AG04449 (cell line): ENCODE measurements at regions not wholly inside any gene's neighbourhood (a gene's known extent, or its start where the extent isn't known, plus 50 kb on each side); places are given as distances from the start of the nearest gene placed in this dataset.

Experiments used
- CTCF ChIA-PET: fragments of 350-600 bp; formaldehyde crosslinking; extraction: SDS; loops from one replicate; lab custom pipeline; 2021; ENCODE audit warnings: antibody characterized with exemption; lab: Yijun Ruan, JAX
- POLR2A ChIA-PET: fragments of 400-600, 350-600 bp; formaldehyde crosslinking; extraction: SDS; loops from one replicate; lab custom pipeline; 2020; ENCODE audit warnings: antibody characterized with exemption, inconsistent platforms; lab: Yijun Ruan, JAX
- DNase-seq: peaks from one replicate; pipeline ENCODE4 v3.0.0-alpha.2; 2010; ENCODE audit warnings: low read depth, low spot score
- H3K4me3 ChIP-seq: 2 replicates; pipeline ENCODE4 v1.5.1; 2011; ENCODE audit warnings: low read depth, mild to moderate bottlenecking, control low read depth, low read length
- CTCF ChIP-seq: IDR thresholded peaks from one replicate; pipeline ENCODE4 v1.5.1; 2011; ENCODE audit warnings: mild to moderate bottlenecking, moderate library complexity, low read length, control low read depth, inconsistent platforms; ENCODE audit not compliant: insufficient read depth; ENCODE audit errors: missing control alignments

GRCh38 chr17:72011561-72011960, 109.3 kb upstream of the SOX9 start:
- CTCF ChIA-PET = interaction anchor here (0.7 kb wide), 1 partner anchor 96 kb away, joined by 3 read pairs; no protein-coding TSS in a partner anchor
- POLR2A ChIA-PET = no interaction called here
- DNase-seq = no peak
- no peak for TF ChIP-seq CTCF
- H3K4me3 ChIP-seq = no peak overlapping the region

- no peak overlapping the region for H3K4me3 ChIP-seq
- ChIA-PET POLR2A (no interaction called here), CTCF (no interaction called here)
- DNase-seq = no peak
- TF ChIP-seq CTCF = no peak
Measured at GRCh38 chr17:72021417-72022041, 99.3 kb upstream of the SOX9 start.

- DNase-seq = no peak
- no peak for TF ChIP-seq CTCF
- POLR2A ChIA-PET = no interaction called here
- CTCF ChIA-PET = no interaction called here
- H3K4me3 ChIP-seq = no peak overlapping the region
Measured at GRCh38 chr17:72022328-72023275, 98.2 kb upstream of the SOX9 start.

- TF ChIP-seq CTCF = no peak
- ChIA-PET CTCF (no interaction called here), POLR2A (no interaction called here)
- H3K4me3 ChIP-seq = no peak overlapping the region
- no peak for DNase-seq
Measured at GRCh38 chr17:72024457-72024856, 96.4 kb upstream of the SOX9 start.

- no peak for DNase-seq
- no peak for TF ChIP-seq CTCF
- CTCF ChIA-PET = no interaction called here
- POLR2A ChIA-PET = no interaction called here
- no peak overlapping the region for H3K4me3 ChIP-seq
Measured at GRCh38 chr17:72025113-72025512, 95.7 kb upstream of the SOX9 start.
